HG03457 (cell line): ENCODE measurements at regions not wholly inside any gene's neighbourhood (a gene's known extent, or its start where the extent isn't known, plus 50 kb on each side); places are given as distances from the start of the nearest gene placed in this dataset.
"Not testable (repeated sequence)": the region's sequence is repeated elsewhere in the genome, so short reads cannot be mapped to it uniquely, and the experiment has no call there.

ENCODE experiments used
- ATAC-seq: cut with Tn5 transposase; IDR thresholded peaks from one replicate; pipeline ENCODE4 v1.9.1; 2021; ENCODE audit warnings: moderate number of reproducible peaks; ENCODE audit not compliant: unreplicated experiment

GRCh38 chr4:9505341-9505740, 61.1 kb downstream of the DEFB131A start:
- not testable (repeated sequence) for ATAC-seq

DNA sequence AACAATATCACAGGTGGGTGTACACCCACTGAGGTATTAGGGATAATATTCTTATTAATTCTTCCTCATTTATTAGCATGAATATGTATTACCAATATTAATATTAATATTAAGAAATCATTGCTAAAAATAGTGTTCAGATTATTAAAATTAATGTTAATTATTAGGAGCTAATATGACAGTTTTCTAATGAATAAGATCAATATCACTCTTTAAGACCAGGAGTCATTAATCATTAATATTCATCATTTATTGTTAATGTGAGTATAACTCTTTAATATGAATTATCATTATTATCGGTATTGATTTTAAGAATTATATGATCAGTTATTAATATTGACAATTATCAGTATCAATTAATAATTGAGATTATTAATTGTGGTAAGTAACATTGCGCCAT, 62.5 kb downstream of the DEFB131A start:
- not testable (repeated sequence) for ATAC-seq

- ATAC-seq = not testable (repeated sequence)
Measured at GRCh38 chr4:9512941-9513340, 68.7 kb downstream of the DEFB131A start.

DNA sequence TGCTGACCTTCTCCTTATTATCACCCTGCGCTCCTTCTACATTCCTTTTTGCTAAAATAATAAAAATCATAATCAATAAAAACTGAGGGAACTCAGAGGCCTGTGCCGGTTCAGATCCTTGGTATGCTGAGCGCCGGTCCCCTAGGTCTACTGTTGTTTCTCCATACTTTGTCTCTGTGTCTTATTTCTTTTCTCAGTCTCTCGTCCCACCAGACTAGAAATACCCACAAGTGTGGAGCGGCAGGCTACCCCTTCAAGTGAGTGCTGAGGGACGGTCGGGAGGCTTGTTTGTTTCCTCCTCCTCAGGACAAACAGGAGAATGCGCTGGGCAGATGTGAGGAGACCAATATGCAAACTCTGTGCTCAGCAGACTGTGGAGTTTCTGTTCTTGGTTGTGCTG, 75.4 kb downstream of the DEFB131A start:
- ATAC-seq = not testable (repeated sequence)

- ATAC-seq = not testable (repeated sequence)
Measured at GRCh38 chr4:9522903-9523302, 78.7 kb downstream of the DEFB131A start.

DNA sequence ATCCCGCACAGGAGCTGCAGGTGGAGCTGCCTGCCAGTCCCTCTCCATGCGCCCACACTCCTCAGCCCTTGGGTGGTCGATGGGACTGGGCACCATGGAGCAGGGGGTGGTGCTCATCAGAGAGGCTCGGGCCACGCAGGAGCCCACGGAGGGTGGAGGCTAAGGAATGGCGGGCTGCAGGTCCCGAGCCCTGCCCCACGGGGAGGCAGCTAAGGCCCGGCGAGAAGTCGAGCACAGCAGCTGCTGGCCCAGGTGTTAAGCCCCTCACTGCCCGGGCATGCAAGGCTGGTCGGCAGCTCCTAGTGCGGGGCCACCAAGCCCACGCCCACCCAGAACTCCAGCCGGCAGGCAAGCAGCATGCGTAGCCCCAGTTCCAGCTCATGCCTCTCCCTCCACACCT, 80.2 kb downstream of the DEFB131A start:
- not testable (repeated sequence) for ATAC-seq

DNA sequence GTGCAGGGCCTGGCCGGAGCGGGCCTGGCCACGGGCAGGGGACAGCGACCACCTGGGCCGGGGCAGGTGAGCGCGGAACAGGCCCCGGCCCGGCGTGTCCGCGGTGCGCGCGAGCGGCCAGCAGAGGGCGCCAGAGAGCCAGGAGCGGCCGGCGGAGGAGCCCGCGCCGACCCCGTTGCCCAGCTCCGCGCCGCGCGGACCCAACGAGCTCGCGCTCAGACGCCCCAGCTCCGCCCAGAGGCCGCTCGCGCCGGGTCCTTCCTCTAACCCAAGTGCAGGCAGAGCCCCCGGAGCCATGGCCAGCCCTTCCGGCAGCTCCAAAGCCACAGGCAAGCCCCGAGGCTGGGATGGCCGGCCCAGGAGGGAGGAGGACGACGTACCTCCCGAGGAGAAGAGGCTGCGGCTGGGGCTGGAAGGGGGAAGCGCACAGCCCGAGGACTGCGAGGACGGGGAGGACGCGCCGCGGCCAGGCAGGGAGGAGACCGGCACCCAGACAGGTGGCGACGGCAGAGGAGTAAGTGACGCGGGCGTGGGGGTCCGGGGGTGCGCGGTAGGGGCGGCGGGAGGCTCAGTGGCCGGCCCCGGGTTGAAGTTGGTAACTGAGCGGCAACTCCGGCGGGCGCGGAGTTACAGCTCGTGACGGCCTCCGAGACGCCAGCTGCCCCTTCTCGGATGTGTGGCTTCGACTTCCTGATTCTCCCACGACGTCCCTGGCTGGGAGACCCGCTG, 88.1 kb downstream of the DEFB131A start:
- not testable (repeated sequence) for ATAC-seq

GRCh38 chr4:9532863-9533192, 88.6 kb downstream of the DEFB131A start:
- ATAC-seq = not testable (repeated sequence)

GRCh38 chr4:9537101-9537500, 92.9 kb downstream of the DEFB131A start:
- ATAC-seq = not testable (repeated sequence)

DNA sequence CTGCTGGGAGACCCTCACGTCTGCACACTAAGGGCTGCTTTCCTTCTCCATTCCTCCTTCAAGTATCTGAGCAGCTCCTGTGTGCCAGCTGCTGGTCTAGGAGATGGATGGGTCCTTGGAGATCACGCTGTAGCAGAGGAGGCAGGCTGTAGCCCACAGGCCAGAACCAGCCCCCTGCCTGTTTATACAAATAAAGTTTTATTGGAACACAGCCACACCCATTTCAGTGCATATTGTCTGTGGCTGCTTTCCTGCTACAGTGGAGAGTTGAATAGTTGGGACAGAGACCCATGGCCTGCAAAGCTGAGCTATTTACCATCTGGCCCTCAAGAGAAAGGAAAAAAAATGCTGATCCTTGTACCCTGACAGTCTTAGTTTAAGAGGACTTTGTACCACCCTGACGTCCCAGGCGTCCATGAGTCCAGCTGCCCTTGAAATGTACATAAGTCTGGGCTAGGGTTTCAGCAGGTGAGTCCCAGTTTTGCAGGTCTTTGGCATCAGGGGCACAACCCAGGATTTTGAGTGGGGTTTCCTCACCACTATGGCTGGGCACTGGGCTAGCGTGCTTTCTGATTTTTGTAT, 95.8 kb downstream of the DEFB131A start:
- not testable (repeated sequence) for ATAC-seq

- not testable (repeated sequence) for ATAC-seq
Measured at GRCh38 chr4:9541388-9541915, 97.2 kb downstream of the DEFB131A start.

DNA sequence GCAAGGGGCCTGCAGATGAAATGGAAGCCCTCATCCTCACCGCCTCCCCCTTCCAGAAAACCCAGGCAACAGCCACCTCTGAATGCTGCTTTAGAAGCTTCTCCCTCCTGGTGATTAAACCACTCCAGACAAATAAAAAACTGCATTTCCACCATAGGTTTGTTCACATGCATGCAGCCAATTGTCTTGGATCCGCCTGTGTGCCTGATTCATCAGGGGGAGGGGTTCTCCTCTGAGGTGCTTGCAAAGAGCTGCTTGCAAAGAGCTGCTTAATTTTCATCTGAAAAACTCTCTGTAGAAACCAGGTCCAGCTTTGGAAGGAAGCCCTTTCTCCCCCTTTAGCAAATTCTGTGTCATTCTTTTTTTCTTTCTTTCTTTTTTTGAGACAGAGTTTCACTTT, 100.6 kb downstream of the DEFB131A start:
- ATAC-seq = not testable (repeated sequence)

DNA sequence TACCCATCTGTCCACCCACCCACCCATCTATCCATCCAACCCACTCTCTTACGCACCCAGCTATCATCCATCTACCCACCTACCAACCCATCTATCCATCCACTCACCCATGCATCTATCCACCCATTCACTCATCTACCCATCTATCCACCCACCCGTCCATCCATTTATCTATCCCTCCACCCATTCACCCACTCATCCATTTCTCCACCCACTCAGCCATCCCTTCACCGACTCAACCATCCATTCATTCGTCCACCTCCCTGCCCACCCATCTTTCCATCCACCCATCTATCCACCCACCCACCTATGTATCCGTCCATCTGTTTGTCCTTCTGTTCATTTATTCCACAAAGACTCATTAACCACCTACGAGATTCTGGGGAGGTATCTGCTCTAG, 103.3 kb downstream of the DEFB131A start:
- ATAC-seq = not testable (repeated sequence)

- not testable (repeated sequence) for ATAC-seq
Measured at GRCh38 chr4:9556076-9556475, 111.9 kb downstream of the DEFB131A start.

DNA sequence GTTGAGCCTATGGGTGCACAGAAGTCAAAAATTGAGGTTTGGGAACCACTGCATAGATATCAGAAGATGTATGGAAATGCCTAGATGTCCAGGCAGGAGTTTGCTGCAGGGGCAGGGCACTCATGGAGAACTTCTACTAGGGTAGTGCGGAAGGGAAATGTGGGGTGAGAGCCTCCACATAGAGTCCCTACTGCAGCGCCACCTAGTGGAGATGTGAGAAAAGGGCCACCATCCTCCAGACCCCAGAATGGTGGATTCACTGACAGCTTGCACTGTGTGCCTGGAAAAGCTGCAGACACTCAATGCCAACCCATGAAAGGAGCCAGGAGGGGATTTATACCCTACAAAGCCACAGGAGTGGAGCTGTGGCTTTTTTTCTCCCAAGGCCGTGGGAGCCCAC, 133.7 kb downstream of the DEFB131A start:
- not testable (repeated sequence) for ATAC-seq

DNA sequence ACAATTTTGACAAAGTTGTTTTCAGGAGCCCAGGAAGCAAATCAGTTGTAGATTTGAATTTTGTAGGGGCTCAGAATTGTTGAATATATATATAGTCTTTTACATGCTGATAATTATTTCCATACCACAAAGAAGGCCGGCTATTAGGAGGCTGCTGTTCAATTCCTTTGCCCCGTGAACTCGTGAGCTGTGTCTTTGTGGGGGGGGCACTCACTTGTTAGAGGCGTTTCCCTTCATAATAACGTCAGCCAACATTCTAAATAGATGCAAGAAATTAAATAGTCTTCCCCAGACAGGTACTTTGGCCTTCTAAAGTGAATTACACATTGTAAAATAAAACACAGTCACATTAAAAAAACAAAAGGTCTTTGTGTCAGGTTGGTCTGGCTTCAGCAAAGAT, 138.7 kb downstream of the DEFB131A start:
- not testable (repeated sequence) for ATAC-seq

DNA sequence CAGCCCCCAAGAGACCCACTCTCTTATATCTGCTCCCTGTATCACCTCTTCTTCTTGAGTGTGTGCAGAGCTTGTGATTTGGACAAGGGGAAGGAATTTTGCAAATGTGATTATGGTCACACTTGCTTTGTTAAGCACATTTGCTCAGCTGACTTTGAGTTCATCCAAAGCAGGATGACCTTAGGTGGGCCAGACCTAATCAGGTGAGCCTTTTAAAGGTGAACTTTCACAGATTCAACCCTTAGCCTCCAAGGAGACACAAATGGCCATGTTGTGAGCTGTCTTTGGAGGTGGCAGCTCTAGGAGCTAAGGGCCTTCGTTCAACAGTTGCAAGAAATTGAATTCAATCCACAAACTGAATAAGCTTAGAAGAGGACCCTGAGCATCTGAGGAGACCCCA, 147.8 kb downstream of the DEFB131A start:
- no peak for ATAC-seq

- no peak for ATAC-seq
Measured at GRCh38 chr4:9594948-9595347, 150.7 kb downstream of the DEFB131A start.

GRCh38 chr4:9595531-9595930, 151.3 kb downstream of the DEFB131A start:
- not testable (repeated sequence) for ATAC-seq

DNA sequence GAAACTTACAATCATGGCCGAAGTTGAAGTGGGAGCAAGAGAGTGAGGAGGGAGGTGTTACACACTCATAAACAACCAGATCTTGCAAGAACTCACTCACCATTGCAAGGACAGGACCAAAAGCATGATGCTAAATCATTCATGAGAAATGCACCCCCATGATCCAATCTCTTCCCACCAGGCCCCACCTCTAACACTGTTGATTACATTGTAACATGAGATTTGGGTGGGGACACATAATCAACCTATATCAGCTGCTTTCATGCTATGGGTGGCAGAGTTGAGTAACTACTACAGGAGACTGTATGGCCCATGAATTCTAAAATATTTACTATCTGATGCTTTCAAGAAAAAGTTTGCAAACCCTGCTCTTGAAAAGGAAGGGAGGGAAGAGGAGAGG, 155.1 kb downstream of the DEFB131A start:
- ATAC-seq = no peak

DNA sequence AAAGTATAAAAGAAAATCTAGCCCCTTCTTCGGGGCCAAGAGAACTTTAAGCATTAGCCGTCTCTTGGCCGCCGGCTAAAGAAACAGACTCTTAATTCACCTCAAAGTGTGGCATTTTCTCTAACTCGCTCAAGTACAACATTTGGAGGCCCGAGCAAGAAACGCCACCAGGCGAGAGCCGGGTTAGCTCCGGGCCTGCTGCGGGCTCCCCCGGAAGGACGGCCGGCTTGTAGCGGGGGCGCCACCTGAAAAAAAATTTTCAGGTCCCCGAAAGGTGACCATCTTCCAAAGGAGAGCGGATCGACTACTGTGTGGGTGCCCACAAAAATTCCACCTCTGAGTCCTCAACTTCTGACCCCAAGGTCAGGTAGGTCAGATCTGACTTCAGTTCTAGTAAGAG, 156.0 kb downstream of the DEFB131A start:
- ATAC-seq = no peak

DNA sequence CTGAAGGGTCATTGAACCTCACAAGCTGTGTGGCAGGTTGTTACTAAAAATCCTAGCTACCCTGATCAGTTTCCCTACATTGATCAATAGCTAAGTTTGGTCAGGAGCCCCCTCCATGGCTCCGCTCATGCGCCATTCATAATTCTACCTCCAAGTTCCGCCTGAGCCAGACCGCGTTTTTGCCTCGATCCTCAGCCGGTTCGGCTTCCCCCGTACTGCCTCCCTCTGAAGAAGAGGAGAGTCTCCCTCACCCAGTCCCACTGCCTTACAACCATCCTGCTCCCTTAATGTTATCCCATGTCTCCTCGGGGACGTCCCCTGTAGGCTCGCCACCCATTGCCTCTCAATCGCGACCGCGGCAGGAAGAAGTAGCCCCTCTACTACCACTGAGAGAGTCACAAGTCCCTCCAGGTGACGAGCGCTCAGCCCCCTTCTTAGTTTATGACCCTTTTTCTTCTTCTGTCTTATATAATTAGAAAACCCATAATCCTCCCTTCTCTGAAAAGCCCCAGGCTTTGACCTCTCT, 158.2 kb downstream of the DEFB131A start:
- ATAC-seq = no peak
